Parathyroid adenoma (tissue), 2 donors: ENCODE measurements at regions not wholly inside any gene's neighbourhood (a gene's known extent, or its start where the extent isn't known, plus 50 kb on each side); places are given as distances from the start of the nearest gene placed in this dataset.

ENCODE experiments used
- H2AFZ ChIP-seq: fragments of 300-600 bp; sonication (generic); one replicate; pipeline ENCODE4 v1.7.0; 2017; ENCODE audit warnings: antibody characterized with exemption, mild to moderate bottlenecking
- H3K27ac ChIP-seq: fragments of 300-600 bp; sonication (generic); one replicate; pipeline ENCODE4 v1.7.0; 2017
- H3K27me3 ChIP-seq: fragments of 300-600 bp; sonication (generic); one replicate; pipeline ENCODE4 v1.7.0; 2017; ENCODE audit warnings: low read length; ENCODE audit not compliant: control insufficient read depth, insufficient read depth
- H3K36me3 ChIP-seq: fragments of 300-600 bp; sonication (generic); one replicate; pipeline ENCODE4 v1.7.0; 2017; ENCODE audit warnings: low read length; ENCODE audit not compliant: control insufficient read depth, insufficient read depth
- H3K4me1 ChIP-seq: fragments of 300-600 bp; sonication (generic); one replicate; pipeline ENCODE4 v1.7.0; 2017; ENCODE audit warnings: control low read depth
- H3K4me2 ChIP-seq: fragments of 300-600 bp; sonication (generic); one replicate; pipeline ENCODE4 v1.7.0; 2017; ENCODE audit warnings: low read length
- H3K4me3 ChIP-seq: fragments of 300-600 bp; sonication (generic); one replicate; pipeline ENCODE4 v1.7.0; 2017; ENCODE audit warnings: low read depth, low read length
- H3K79me2 ChIP-seq: fragments of 300-600 bp; sonication (generic); one replicate; pipeline ENCODE4 v1.7.0; 2017; ENCODE audit warnings: control low read depth
- H3K9ac ChIP-seq: fragments of 300-600 bp; sonication (generic); one replicate; pipeline ENCODE4 v1.7.0; 2017; ENCODE audit warnings: mild to moderate bottlenecking
- H3K9me3 ChIP-seq: fragments of 300-600 bp; sonication (generic); one replicate; pipeline ENCODE4 v1.7.0; 2017; ENCODE audit warnings: low read length; ENCODE audit not compliant: control insufficient read depth
- CTCF ChIP-seq: fragments of 300-600 bp; sonication (generic); IDR thresholded peaks from one replicate; pipeline ENCODE4 v1.7.0; 2017; ENCODE audit warnings: antibody characterized with exemption, mild to moderate bottlenecking
- donor health status: primary hyperparathyroidism.

- no peak overlapping the region for H3K4me3 ChIP-seq
- no peak for TF ChIP-seq CTCF
These were observed 59.2 kb upstream of the PLEKHA5 start for GRCh38 chr12:19070341-19070740.

GRCh38 chr12:19074700-19075099, 54.8 kb upstream of the PLEKHA5 start:
- Histone ChIP-seq H3K36me3 (no peaks in the 10 kb centered on the region), H3K9me3 (no peaks in the 10 kb centered on the region)

More at GRCh38 chr12:19070341-19070740, 59.2 kb upstream of the PLEKHA5 start:
- no peaks in the 10 kb centered on the region for H3K79me2 ChIP-seq
- no peak overlapping the region for H3K27ac ChIP-seq
- H3K27me3 ChIP-seq = no peaks in the 10 kb centered on the region
- H3K9me3 ChIP-seq = no peaks in the 10 kb centered on the region
- H3K4me2 ChIP-seq = no peak overlapping the region
- no peak overlapping the region for H2AFZ ChIP-seq
- no peaks in the 10 kb centered on the region for H3K4me1 ChIP-seq
- H3K36me3 ChIP-seq = no peaks in the 10 kb centered on the region
- no peak overlapping the region for H3K9ac ChIP-seq

GRCh38 chr12:19075711-19076340, 53.7 kb upstream of the PLEKHA5 start:
- Histone ChIP-seq H3K4me2 (no peak overlapping the region), H3K9ac (no peak overlapping the region), H2AFZ (no peak overlapping the region), H3K79me2 (no peaks in the 10 kb centered on the region), H3K36me3 (no peaks in the 10 kb centered on the region), H3K4me3 (no peak overlapping the region), H3K4me1 (no peaks in the 10 kb centered on the region), H3K27ac (no peak overlapping the region), H3K9me3 (no peaks in the 10 kb centered on the region), H3K27me3 (no peaks in the 10 kb centered on the region)
- no peak for TF ChIP-seq CTCF

More at GRCh38 chr12:19074700-19075099, 54.8 kb upstream of the PLEKHA5 start:
- H3K9ac ChIP-seq = no peak overlapping the region
- no peaks in the 10 kb centered on the region for H3K79me2 ChIP-seq
- no peak overlapping the region for H2AFZ ChIP-seq
- H3K4me1 ChIP-seq = no peaks in the 10 kb centered on the region
- H3K27ac ChIP-seq = no peak overlapping the region
- H3K4me3 ChIP-seq = no peak overlapping the region
- H3K4me2 ChIP-seq = no peak overlapping the region
- TF ChIP-seq CTCF = no peak
- H3K27me3 ChIP-seq = no peaks in the 10 kb centered on the region
